LNCAP (cell line): ENCODE measurements at regions not wholly inside any gene's neighbourhood (a gene's known extent, or its start where the extent isn't known, plus 50 kb on each side); places are given as distances from the start of the nearest gene placed in this dataset.

ENCODE experiments used
- TF ChIP-seq, protein P1 (sequence below): fragments of 450-650 bp; IDR thresholded peaks from 2 replicates; pipeline ENCODE4 v1.5.1; 2017; ENCODE audit warnings: mild to moderate bottlenecking

DNA sequence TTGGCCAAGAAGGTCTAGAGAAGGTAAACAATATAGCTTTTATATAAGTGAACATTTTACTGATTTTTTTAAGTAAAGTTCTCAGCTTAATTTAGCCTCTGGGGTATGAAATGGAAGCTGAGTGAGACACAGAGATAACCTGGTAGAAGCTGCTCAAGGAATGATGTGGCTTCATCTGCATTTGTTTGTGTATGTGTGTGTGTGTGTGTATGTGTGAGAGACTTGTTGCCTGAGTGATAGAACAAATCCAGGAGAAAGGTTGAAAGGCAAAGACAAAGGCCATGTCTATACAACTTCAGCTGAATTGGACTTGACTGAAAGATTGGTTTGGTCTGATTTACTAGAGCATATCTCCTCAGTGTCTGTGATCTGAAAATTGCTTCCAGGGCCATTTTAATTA lies 63.6 kb downstream of the PCDH7 start:
- TF ChIP-seq, protein P1, sequence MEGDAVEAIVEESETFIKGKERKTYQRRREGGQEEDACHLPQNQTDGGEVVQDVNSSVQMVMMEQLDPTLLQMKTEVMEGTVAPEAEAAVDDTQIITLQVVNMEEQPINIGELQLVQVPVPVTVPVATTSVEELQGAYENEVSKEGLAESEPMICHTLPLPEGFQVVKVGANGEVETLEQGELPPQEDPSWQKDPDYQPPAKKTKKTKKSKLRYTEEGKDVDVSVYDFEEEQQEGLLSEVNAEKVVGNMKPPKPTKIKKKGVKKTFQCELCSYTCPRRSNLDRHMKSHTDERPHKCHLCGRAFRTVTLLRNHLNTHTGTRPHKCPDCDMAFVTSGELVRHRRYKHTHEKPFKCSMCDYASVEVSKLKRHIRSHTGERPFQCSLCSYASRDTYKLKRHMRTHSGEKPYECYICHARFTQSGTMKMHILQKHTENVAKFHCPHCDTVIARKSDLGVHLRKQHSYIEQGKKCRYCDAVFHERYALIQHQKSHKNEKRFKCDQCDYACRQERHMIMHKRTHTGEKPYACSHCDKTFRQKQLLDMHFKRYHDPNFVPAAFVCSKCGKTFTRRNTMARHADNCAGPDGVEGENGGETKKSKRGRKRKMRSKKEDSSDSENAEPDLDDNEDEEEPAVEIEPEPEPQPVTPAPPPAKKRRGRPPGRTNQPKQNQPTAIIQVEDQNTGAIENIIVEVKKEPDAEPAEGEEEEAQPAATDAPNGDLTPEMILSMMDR: no peak

DNA sequence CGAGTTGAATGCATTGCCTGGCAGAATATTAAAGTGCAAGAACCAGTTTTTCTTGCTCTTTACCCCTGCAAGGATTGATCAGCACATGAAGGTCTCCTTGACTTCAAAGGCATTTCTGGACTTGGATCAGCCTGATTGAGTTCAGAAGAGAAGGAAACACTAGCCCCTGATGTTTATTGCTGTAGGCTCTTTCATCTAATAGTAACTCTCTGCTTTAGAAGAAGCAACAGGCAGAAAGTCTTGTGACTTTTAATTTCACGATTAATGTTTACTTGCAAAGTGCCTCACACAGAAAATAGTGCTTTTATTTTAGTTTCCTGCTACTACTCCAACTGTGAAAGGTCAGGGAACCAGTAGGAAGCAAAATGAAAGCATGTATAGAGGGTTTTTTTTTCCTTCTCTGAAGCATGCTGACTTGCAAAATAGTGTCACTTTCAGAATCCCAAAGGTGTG lies 69.1 kb downstream of the PCDH7 start:
- TF ChIP-seq, protein P1: no peak

DNA sequence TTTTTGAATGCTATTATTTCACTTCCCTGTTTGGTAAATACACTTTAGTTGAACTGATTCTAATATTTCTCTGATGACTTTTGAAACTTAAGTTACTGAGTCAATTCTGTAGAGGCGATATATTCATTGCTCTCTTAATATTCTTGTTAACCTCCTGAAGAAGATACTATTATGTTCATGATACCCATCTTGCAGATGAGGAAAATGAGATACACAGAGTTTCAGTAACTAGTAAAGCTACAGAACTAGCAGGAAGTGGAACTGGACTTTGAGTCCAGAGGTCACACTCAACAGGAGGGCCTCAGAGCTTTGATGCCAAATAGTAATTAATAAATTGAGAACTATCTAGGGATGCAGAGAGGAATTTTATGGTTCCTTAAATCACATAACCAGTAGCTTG lies 70.0 kb downstream of the PCDH7 start:
- TF ChIP-seq, protein P1: no peak

DNA sequence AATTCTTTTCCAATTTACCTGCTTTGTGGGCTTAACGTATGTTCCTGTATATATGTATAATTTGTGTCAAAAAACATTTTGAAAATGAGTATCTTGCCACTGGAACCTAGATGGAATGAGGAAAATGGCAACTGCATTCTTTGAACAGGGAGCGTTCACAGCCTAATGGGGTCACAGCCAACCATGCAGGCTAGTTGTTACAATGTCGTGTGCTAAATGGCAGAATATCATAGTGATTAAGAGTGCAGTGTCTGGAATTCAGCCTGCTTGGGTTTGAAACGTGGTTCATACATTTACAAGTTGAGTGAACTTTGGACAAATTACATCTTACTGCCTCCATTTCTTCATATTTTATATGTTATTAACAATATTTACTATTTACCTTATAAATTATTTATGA lies 70.8 kb downstream of the PCDH7 start:
- TF ChIP-seq, protein P1: no peak

DNA sequence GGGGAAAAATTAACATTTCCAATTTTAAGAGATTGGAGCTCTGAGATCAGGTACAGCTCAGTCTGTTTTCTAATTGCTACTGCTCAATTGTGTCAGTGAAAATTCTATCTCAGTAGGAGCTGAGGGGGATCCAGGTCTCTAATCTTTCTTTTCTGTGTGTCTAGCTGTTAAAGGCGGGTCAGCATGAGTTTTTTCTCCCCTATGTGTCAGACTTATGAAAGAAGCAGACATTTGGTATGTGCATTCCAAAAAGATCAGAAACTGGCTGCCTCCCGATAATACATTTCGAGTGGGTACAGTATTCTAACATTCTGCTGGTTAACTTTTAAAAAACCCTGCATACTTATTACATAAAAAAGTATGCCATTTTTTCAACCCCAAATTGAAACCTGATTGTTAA lies 72.4 kb downstream of the PCDH7 start:
- TF ChIP-seq, protein P1: no peak

DNA sequence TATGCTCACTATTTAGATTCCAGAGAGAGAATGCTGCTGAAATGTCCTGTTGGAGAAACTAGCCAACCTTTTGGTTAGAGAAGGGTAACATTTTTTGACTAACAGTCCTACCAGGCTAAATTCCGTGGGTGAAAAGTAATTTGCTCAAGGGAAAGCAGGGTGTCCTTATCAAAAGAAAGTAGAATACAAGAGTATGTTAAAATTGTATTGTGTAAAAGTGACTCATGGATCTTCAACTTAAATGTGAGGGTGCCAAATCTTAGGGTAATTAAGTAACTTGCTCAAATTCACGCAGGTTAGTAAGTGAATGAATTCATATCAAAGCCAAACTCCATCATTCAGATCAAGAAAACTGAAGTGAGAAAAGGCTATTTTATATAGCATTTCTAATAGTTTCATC lies 81.7 kb downstream of the PCDH7 start:
- TF ChIP-seq, protein P1: no peak

DNA sequence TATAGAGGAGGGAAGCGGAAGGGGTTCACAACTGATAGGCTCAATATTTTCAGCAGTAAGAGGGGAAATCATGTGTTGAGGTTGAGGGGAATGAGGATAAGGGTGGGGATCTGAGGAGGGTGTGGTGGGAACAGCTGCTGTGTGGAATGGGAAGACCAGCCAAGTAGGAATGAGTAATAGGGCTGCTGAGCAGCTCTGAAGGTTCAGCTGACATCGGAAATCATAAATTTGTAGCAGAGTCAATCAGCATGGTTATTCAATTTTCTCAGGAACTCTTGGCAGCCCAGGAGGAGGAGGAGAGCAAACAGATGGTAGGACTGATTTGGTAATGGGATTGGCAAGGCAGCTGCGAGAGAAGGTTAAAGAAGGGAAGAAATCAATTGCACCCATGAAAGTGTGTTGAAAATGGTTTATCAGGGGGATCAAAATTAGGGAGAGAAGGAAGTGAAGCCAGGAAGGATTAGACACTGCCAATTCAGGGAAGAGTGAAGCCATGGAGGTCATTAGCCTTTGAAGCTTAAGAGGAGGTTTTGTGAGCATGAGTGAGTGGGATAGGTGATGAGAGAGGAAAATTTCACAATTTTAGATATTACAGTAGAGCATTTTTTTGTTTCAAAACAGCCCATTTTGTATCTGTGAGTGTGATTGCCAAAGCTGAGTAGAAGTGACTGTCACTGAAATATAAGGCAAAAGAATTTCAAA lies 82.6 kb downstream of the PCDH7 start:
- TF ChIP-seq, protein P1: no peak

DNA sequence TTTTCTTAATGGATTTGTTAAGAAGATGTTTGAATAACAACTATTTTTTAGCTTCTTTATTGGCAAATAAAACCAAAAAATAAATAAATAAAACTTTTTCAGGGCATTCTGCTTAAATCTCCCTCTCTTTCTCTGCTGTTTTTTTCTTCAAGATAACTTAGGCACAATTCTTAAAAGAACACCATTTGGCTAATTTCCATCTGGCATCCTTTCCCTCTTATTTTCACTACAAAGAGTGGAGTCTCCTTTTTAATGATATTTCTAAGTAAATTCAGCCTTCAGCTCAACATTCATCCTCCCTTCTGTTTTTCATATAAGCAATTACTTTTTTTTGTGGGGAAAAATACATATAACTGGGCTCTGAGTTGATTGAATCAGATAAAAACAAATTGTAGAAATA lies 88.1 kb downstream of the PCDH7 start:
- TF ChIP-seq, protein P1: no peak
